Left ventricle myocardium inferior (tissue), 1 donor: ENCODE measurements at regions not wholly inside any gene's neighbourhood (a gene's known extent, or its start where the extent isn't known, plus 50 kb on each side); places are given as distances from the start of the nearest gene placed in this dataset.

Experiments
- DNase-seq: peaks from one replicate; pipeline ENCODE4 v3.0.0-alpha.2; 2020
- H3K27ac ChIP-seq: fragments of 200-600 bp; replicated peaks from 2 replicates; pipeline ENCODE4 v1.8.0; 2021
- H3K27me3 ChIP-seq: fragments of 200-600 bp; 2 replicates; pipeline ENCODE4 v1.8.0; 2021; ENCODE audit warnings: low read depth
- H3K36me3 ChIP-seq: fragments of 200-600 bp; 2 replicates; pipeline ENCODE4 v1.8.0; 2021
- H3K4me1 ChIP-seq: fragments of 200-600 bp; 2 replicates; pipeline ENCODE4 v1.8.0; 2021
- H3K4me3 ChIP-seq: fragments of 200-600 bp; 2 replicates; pipeline ENCODE4 v1.8.0; 2021; ENCODE audit warnings: mild to moderate bottlenecking, moderate library complexity
- H3K9me3 ChIP-seq: fragments of 200-600 bp; replicated peaks from 2 replicates; pipeline ENCODE4 v1.8.0; 2021
- intact Hi-C: fragments of 100-400 bp; cut with micrococcal nuclease; formaldehyde crosslinking; loops from one replicate; pipeline ENCODE4 v1.11.0; 2022
- TF ChIP-seq, protein P1 (sequence below): fragments of 200-600 bp; IDR thresholded peaks from 2 replicates; pipeline ENCODE4 v1.8.0; 2021; ENCODE audit warnings: antibody characterized with exemption, mild to moderate bottlenecking, borderline replicate concordance
- donor health status: DM: no; HTN: yes; CAD: no; lungs with severe emphysema.

DNA sequence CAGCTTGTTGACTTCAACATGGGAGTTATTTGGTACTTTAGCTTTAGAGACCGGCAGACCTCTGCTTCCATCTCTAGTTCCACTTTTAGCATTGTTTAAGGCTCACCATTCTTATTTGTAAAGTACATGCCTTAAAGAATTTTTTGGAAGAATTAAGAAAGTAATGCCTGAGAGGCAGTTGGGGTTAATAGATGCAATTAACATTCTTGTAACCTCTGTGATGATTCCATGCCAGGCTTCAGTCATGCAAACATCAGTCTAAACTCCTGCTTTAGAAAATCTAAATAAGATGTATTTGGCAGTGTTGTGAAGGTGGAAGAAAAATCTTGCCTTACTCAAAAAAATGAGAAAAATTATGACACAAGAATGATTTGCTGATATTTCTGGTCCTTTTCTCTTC lies 79.9 kb upstream of the UBAC2 start:
- Histone ChIP-seq H3K4me1 (no peaks in the 10 kb centered on the region), H3K36me3 (no peaks in the 10 kb centered on the region), H3K4me3 (no peak overlapping the region), H3K27ac (no peak overlapping the region), H3K9me3 (no peaks in the 10 kb centered on the region), H3K27me3 (peaks cover 20% of the 10 kb centered on the region)
- TF ChIP-seq, protein P1, sequence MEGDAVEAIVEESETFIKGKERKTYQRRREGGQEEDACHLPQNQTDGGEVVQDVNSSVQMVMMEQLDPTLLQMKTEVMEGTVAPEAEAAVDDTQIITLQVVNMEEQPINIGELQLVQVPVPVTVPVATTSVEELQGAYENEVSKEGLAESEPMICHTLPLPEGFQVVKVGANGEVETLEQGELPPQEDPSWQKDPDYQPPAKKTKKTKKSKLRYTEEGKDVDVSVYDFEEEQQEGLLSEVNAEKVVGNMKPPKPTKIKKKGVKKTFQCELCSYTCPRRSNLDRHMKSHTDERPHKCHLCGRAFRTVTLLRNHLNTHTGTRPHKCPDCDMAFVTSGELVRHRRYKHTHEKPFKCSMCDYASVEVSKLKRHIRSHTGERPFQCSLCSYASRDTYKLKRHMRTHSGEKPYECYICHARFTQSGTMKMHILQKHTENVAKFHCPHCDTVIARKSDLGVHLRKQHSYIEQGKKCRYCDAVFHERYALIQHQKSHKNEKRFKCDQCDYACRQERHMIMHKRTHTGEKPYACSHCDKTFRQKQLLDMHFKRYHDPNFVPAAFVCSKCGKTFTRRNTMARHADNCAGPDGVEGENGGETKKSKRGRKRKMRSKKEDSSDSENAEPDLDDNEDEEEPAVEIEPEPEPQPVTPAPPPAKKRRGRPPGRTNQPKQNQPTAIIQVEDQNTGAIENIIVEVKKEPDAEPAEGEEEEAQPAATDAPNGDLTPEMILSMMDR = no peak
- intact Hi-C loops = no loop called here
- no peak for DNase-seq

DNA sequence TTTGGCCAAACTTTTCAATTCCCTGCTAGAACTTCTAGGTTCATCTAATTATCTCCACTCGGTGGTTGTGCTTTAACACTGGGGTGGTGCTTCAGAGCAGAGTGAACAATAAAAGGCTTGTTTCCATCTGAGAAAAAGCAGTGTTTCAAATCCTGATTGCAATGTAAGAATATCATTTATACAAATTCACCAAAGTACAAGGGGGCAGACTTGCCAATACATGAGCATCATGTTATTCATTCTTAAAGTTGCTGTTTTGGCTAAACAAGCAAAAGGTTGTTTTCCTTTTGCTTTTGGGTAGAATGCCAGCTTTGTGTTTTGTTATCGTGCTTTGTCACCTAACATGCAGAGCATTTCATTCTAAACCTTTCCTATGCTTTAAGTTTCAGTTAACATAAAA lies 78.5 kb upstream of the UBAC2 start:
- H3K9me3 ChIP-seq = no peaks in the 10 kb centered on the region
- DNase-seq = no peak
- no peaks in the 10 kb centered on the region for H3K36me3 ChIP-seq
- no peak overlapping the region for H3K4me3 ChIP-seq
- TF ChIP-seq, protein P1 = no peak
- intact Hi-C loops = no loop called here
- no peaks in the 10 kb centered on the region for H3K4me1 ChIP-seq
- H3K27ac ChIP-seq = no peak overlapping the region
- peaks cover 20% of the 10 kb centered on the region for H3K27me3 ChIP-seq

DNA sequence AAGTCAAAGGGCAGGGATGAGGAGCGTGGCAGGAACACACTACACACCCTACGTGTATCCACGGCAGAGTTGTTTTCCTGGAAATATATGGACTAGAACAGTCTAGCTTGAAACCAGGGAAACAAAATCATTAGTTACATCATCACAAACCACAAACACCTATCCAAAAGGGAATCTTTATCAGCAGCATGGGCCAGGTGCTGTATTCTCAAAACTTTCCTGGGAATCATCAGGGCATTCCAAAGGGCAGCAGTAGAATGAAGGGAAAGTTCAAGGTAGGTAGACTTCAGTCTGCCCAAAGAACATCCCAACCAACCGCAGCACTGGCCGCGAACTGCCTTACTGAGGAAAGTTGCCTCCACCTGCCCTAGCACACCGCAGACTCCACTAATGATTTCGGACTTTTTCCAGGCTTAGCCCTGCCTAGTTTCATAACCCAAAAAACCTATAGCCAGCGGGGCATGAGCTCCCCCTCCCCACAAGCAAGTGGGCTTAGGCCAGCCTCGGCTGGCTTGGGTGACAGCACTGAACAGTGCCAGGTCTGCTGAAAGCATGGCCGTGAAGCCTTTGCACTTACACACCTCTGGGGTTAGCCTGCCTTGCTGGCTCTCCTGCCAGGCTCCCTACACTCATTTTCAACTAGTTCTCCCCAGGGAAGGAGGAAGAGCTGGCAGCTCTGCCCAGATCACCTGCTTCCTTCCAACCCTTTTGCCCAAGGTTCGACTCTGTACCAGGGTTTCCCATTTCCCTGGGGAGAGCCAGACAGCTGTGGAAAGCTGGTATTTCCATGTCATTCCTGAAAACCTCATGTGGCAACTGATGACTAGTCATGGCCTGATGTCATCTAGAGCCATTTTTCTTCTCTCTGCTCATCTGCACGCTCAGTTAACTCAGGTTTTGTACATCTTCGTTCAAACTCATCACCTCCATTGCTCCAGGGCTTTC lies 77.3 kb upstream of the UBAC2 start:
- no peak for DNase-seq
- H3K36me3 ChIP-seq = no peaks in the 10 kb centered on the region
- no peaks in the 10 kb centered on the region for H3K4me1 ChIP-seq
- intact Hi-C loops = no loop called here
- H3K9me3 ChIP-seq = no peaks in the 10 kb centered on the region
- no peak overlapping the region for H3K27ac ChIP-seq
- peaks cover 20% of the 10 kb centered on the region for H3K27me3 ChIP-seq
- no peak overlapping the region for H3K4me3 ChIP-seq
- TF ChIP-seq, protein P1 = no peak

DNA sequence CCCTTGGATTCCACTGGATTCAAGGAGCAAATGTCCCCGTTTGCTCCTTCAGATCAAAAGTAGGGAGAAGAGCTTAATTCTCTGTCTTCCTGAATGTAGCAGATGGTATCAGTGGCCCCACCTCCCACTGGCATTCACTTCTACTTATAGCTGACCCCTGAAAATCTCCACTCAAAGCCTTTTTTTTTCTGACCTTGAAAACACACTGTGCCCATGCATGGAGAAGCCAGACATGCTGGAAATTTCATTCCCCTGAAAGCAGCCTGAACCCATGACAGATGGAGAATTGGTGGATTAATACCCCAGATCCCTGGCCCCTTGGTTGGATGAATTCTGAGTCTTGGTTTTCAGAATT lies 76.6 kb upstream of the UBAC2 start:
- H3K4me3 ChIP-seq = no peak overlapping the region
- DNase-seq = no peak
- intact Hi-C loops = no loop called here
- TF ChIP-seq, protein P1 = no peak
- peaks cover 20% of the 10 kb centered on the region for H3K27me3 ChIP-seq
- no peaks in the 10 kb centered on the region for H3K4me1 ChIP-seq
- no peak overlapping the region for H3K27ac ChIP-seq
- H3K9me3 ChIP-seq = no peaks in the 10 kb centered on the region
- H3K36me3 ChIP-seq = no peaks in the 10 kb centered on the region

DNA sequence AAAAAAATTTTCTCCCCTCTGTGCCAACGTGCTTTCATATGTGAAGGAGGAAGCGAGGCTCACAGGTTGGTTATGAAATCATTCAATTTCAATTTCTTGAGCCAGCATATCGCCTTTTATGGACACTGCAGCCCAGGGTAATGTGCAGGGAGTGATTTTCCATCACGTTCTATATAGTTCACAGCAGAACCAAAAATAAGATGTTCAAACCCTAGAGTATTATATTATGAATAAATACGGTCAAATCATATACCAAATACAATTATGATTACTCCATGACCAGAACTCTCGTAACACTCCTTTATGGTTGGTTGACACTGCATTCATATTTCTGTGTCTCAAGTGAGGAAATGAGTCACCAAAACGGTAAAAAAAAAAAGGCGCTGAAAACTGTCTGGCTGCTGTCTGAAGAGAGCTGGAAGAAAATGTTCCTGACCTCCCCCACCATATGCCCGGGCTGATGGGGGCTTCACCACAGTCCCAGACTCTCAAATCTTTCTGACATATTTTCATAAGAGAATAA lies 75.8 kb upstream of the UBAC2 start:
- H3K4me3 ChIP-seq = no peak overlapping the region
- H3K27ac ChIP-seq = peak overlapping the region; percentile 75
- no peaks in the 10 kb centered on the region for H3K9me3 ChIP-seq
- no peaks in the 10 kb centered on the region for H3K4me1 ChIP-seq
- intact Hi-C loops = no loop called here
- TF ChIP-seq, protein P1 = no peak
- H3K27me3 ChIP-seq = peaks cover 20% of the 10 kb centered on the region
- H3K36me3 ChIP-seq = no peaks in the 10 kb centered on the region
- no peak for DNase-seq
